MM.1S (cell line): ENCODE measurements at regions not wholly inside any gene's neighbourhood (a gene's known extent, or its start where the extent isn't known, plus 50 kb on each side); places are given as distances from the start of the nearest gene placed in this dataset.

Experiments
- DNase-seq: peaks from one replicate; pipeline ENCODE4 v3.0.0-alpha.2; 2015
- H2AFZ ChIP-seq: fragments of 300-600 bp; sonication (generic); 2 replicates; pipeline ENCODE4 v1.6.0; 2016; ENCODE audit warnings: antibody characterized with exemption, low read length
- H3F3A ChIP-seq: fragments of 300-600 bp; sonication (generic); 2 replicates; pipeline ENCODE4 v1.6.1; 2016; ENCODE audit warnings: mild to moderate bottlenecking, antibody characterized with exemption, low read length, moderate library complexity, mixed read lengths; ENCODE audit not compliant: insufficient read depth
- H3K27ac ChIP-seq: fragments of 300-600 bp; sonication (generic); 2 replicates; pipeline ENCODE4 v1.5.1; 2016; ENCODE audit warnings: mild to moderate bottlenecking, low read length
- H3K27me3 ChIP-seq: fragments of 300-600 bp; sonication (generic); replicated peaks from 2 replicates; pipeline ENCODE4 v1.6.0; 2016; ENCODE audit warnings: low read length; ENCODE audit not compliant: insufficient read depth
- H3K36me3 ChIP-seq: fragments of 300-600 bp; sonication (generic); replicated peaks from 2 replicates; pipeline ENCODE4 v1.6.1; 2016; ENCODE audit warnings: mild to moderate bottlenecking, low read length, mixed read lengths; ENCODE audit not compliant: insufficient read depth
- H3K4me1 ChIP-seq: fragments of 300-600 bp; sonication (generic); 2 replicates; pipeline ENCODE4 v1.6.1; 2016; ENCODE audit warnings: low read length, mixed read lengths
- H3K4me2 ChIP-seq: fragments of 300-600 bp; sonication (generic); 2 replicates; pipeline ENCODE4 v1.6.0; 2016; ENCODE audit warnings: low read depth, low read length
- H3K4me3 ChIP-seq: fragments of 300-600 bp; sonication (generic); 2 replicates; pipeline ENCODE4 v1.5.1; 2016; ENCODE audit warnings: low read length, mixed read lengths
- H3K79me2 ChIP-seq: fragments of 300-600 bp; sonication (generic); 2 replicates; pipeline ENCODE4 v1.6.1; 2016; ENCODE audit warnings: mixed run types, low read length, mixed read lengths
- H3K9ac ChIP-seq: fragments of 300-600 bp; sonication (generic); 2 replicates; pipeline ENCODE4 v1.6.1; 2016; ENCODE audit warnings: low read length, mixed read lengths
- H3K9me2 ChIP-seq: fragments of 300-600 bp; sonication (generic); replicated peaks from 2 replicates; pipeline ENCODE4 v1.6.1; 2016; ENCODE audit warnings: mild to moderate bottlenecking, low read length, mixed read lengths; ENCODE audit not compliant: insufficient read depth
- H3K9me3 ChIP-seq: fragments of 300-600 bp; sonication (generic); replicated peaks from 2 replicates; pipeline ENCODE4 v1.6.1; 2016; ENCODE audit warnings: mild to moderate bottlenecking, low read length, mixed read lengths; ENCODE audit not compliant: insufficient read depth
- H4K20me1 ChIP-seq: fragments of 300-600 bp; sonication (generic); 2 replicates; pipeline ENCODE4 v1.6.1; 2016; ENCODE audit warnings: mild to moderate bottlenecking, low read length, moderate library complexity, mixed read lengths; ENCODE audit not compliant: insufficient read depth
- EZH2 ChIP-seq: fragments of 300-600 bp; sonication (generic); optimal IDR thresholded peaks from 2 replicates; pipeline ENCODE3; 2017; ENCODE audit warnings: low read depth, mild to moderate bottlenecking, antibody characterized with exemption, low read length, mixed read lengths
- EZH2phosphoT487 ChIP-seq: fragments of 300-600 bp; sonication (generic); IDR thresholded peaks from 2 replicates; pipeline ENCODE4 v1.6.1; 2018; ENCODE audit warnings: antibody characterized with exemption, low read length
- TF ChIP-seq, protein P1 (sequence below): fragments of 300-600 bp; sonication (generic); IDR thresholded peaks from 2 replicates; pipeline ENCODE4 v1.5.1; 2016; ENCODE audit warnings: antibody characterized with exemption, low read length, mixed read lengths

DNA sequence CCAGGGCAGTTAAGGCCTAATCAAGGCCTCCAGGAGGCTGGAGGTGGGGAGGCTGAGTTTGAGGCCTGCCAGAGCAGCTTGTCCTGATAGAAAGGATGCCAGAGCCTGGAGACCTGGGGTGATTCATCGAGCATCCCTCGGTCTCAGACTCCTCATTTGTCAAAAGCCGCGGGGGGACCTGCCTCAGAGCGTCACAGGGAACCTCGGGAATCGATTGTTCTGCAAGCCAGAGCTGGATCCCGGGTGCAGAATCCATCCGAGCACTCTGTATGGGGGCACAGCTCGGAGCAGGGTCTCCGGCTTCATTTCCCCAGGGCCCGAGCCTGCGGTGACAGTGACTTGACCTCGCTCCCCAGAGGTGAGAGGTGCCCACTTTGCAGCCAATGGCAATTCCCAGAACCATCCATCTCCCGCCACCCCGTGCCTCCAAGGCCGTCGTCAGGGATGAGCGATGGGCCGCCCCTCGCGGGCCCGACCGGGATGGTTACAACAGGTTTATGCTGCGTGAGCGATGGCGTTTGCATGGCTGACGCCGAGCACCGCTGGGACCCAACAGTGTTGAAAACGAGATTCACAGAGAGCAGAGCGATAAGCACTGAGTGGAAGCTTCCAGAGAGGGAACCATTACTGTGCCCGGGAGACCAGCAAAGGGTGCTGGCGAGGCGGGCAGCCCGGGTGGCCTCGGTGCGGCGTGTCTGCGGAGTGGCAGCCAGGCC is 117.1 kb upstream of the GSE1 start:
- H3K9me3 ChIP-seq: no peaks in the 10 kb centered on the region
- H3K27me3 ChIP-seq: no peaks in the 10 kb centered on the region
- no peaks in the 10 kb centered on the region for H3K36me3 ChIP-seq
- no peak overlapping the region for H3K9ac ChIP-seq
- DNase-seq: no peak
- H3K9me2 ChIP-seq: no peaks in the 10 kb centered on the region
- H3K4me2 ChIP-seq: no peak overlapping the region
- no peaks in the 10 kb centered on the region for H3F3A ChIP-seq
- no peaks in the 10 kb centered on the region for H3K79me2 ChIP-seq
- no peak for TF ChIP-seq EZH2
- TF ChIP-seq EZH2phosphoT487: no peak
- TF ChIP-seq, protein P1, sequence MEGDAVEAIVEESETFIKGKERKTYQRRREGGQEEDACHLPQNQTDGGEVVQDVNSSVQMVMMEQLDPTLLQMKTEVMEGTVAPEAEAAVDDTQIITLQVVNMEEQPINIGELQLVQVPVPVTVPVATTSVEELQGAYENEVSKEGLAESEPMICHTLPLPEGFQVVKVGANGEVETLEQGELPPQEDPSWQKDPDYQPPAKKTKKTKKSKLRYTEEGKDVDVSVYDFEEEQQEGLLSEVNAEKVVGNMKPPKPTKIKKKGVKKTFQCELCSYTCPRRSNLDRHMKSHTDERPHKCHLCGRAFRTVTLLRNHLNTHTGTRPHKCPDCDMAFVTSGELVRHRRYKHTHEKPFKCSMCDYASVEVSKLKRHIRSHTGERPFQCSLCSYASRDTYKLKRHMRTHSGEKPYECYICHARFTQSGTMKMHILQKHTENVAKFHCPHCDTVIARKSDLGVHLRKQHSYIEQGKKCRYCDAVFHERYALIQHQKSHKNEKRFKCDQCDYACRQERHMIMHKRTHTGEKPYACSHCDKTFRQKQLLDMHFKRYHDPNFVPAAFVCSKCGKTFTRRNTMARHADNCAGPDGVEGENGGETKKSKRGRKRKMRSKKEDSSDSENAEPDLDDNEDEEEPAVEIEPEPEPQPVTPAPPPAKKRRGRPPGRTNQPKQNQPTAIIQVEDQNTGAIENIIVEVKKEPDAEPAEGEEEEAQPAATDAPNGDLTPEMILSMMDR: no peak
- H3K4me1 ChIP-seq: peaks cover 8% of the 10 kb centered on the region
- no peak overlapping the region for H3K27ac ChIP-seq
- no peak overlapping the region for H3K4me3 ChIP-seq
- no peaks in the 10 kb centered on the region for H4K20me1 ChIP-seq
- H2AFZ ChIP-seq: no peak overlapping the region

DNA sequence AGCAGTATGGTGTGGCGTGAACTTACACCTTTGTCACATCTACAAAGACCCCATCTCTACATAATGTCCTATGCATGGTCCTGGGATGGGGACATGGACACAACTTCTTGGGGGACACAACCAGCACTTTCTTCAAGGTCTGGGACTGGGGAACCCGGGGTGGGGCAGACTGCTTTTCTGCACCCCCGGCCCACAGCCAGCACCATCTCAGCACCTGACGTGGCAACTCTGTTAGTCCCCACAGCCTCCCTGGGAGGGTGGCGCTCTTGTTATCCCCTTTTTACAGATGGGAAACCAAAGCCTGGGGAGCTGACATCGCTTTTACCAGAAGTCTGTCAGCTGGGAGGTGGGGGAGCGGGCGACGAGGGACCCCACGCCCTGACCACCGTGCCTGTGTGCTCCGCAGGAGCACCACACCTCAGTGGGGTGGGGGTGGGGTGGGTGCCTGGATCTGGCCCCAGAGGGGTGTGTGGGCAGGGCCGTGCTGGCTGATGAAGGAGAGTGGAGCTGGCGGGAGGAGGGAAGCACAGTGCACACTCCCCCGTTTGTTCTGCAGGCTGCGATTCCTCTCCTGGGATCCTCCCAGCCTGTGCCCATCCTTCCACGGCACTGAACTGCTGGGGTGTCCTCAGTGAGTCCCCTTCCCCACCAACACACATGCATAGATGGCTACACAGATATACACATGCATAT is 115.4 kb upstream of the GSE1 start:
- no peak overlapping the region for H3K4me2 ChIP-seq
- H3K9me3 ChIP-seq: no peaks in the 10 kb centered on the region
- H3K27me3 ChIP-seq: no peaks in the 10 kb centered on the region; the same call in 1 of the 2 replicates
- no peaks in the 10 kb centered on the region for H3K9me2 ChIP-seq
- DNase-seq: no peak
- H4K20me1 ChIP-seq: no peaks in the 10 kb centered on the region
- H3K27ac ChIP-seq: no peak overlapping the region
- peaks cover 8% of the 10 kb centered on the region for H3K4me1 ChIP-seq
- H3K9ac ChIP-seq: no peak overlapping the region
- no peaks in the 10 kb centered on the region for H3K36me3 ChIP-seq
- H3F3A ChIP-seq: no peaks in the 10 kb centered on the region
- TF ChIP-seq EZH2 (no peak), EZH2phosphoT487 (no peak)
- TF ChIP-seq, protein P1: no peak
- no peak overlapping the region for H3K4me3 ChIP-seq
- H2AFZ ChIP-seq: no peak overlapping the region
- no peaks in the 10 kb centered on the region for H3K79me2 ChIP-seq

DNA sequence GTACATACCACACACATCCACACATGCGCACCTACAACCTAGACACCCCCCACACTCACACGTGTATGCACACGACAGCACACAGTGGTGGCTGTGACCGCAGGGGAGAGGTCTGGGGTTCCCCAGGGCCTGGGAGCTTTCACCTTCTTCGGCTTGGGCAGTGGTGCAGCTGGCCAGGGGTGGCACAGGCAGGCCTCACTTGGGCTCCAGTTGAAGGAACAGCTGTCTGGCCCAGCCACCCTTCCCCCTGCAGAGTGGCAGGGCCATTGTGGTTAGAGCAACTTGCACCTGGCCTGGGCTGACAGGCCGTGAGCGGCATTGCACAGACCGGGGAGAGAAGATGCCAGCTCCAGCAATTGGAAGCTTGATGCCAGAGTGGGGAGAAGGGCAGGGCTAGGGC is 114.5 kb upstream of the GSE1 start:
- H3F3A ChIP-seq: no peaks in the 10 kb centered on the region
- no peaks in the 10 kb centered on the region for H3K79me2 ChIP-seq
- H3K36me3 ChIP-seq: no peaks in the 10 kb centered on the region
- H3K9ac ChIP-seq: no peak overlapping the region
- peaks cover 8% of the 10 kb centered on the region for H3K4me1 ChIP-seq
- peaks cover 4% of the 10 kb centered on the region; the same call in 1 of the 2 replicates for H3K27me3 ChIP-seq
- peak; percentile 89 for DNase-seq
- H3K4me2 ChIP-seq: no peak overlapping the region
- no peaks in the 10 kb centered on the region for H4K20me1 ChIP-seq
- H3K9me2 ChIP-seq: no peaks in the 10 kb centered on the region
- no peak for TF ChIP-seq EZH2phosphoT487
- TF ChIP-seq EZH2: no peak
- TF ChIP-seq, protein P1: no peak
- H2AFZ ChIP-seq: no peak overlapping the region
- H3K4me3 ChIP-seq: no peak overlapping the region
- no peaks in the 10 kb centered on the region for H3K9me3 ChIP-seq
- peak overlapping the region; percentile 20; the same call in 1 of the 2 replicates for H3K27ac ChIP-seq
